Epithelial cell of esophagus (primary cell): ENCODE measurements at regions not wholly inside any gene's neighbourhood (a gene's known extent, or its start where the extent isn't known, plus 50 kb on each side); places are given as distances from the start of the nearest gene placed in this dataset.

Experiments
- DNase-seq: peaks from one replicate; pipeline ENCODE4 v3.0.0; 2010; ENCODE audit warnings: low read depth
- H3K4me3 ChIP-seq: 2 replicates; pipeline ENCODE4 v1.5.1; 2011; ENCODE audit warnings: mild to moderate bottlenecking, low read length, control low read depth
- CTCF ChIP-seq: IDR thresholded peaks from 2 replicates; pipeline ENCODE4 v1.5.1; 2011; ENCODE audit warnings: low read depth, mild to moderate bottlenecking, low read length, control low read depth, inconsistent platforms; ENCODE audit not compliant: insufficient read depth; ENCODE audit errors: missing control alignments

- no peak overlapping the region for H3K4me3 ChIP-seq
- no peak for DNase-seq
- TF ChIP-seq CTCF, result no peak
These were observed 1223.2 kb upstream of the ACVR2A start for GRCh38 chr2:146621656-146622055.

DNA sequence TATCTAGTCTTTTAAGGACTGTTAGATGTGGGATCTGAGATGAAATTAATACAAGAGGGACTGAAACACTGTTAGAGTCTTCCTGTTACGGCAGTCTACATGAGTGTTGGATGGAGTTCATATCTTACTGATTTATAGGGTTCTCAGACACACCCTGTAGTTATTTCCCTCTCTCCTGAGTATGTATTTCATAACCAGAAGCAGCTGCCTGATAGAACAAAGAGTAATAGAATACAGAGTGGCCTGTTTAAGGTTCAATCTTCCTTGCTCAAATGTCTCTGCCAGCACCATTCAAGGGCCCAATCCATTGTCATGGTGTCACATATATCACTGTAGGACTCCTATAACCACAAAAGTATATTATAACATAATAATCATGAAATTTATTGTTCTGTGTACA is 1229.1 kb upstream of the ACVR2A start:
- TF ChIP-seq CTCF, result no peak

DNA sequence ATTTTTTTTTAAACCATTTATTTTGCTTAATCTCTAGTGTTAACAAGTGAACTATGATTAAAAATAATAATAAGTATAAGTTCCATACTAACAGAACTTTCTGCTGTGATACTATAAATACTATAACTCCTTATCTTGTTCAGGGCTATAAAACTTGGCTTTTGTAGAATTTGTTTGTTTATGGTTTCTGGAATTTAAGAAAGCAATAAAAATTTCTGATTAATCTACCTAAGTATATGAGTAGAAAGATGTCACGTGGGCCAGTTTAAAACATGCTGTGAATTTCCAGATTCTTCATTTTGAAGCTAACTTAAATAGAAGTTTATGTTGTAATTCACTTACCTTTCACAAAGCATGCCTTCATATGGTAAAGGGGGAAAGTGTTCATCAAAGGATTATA is 1236.3 kb upstream of the ACVR2A start:
- DNase-seq, result no peak
- H3K4me3 ChIP-seq, result no peak overlapping the region
- TF ChIP-seq CTCF, result no peak

More for the DNA sequence above, 1229.1 kb upstream of the ACVR2A start:
- H3K4me3 ChIP-seq, result no peak overlapping the region
- DNase-seq, result no peak

- TF ChIP-seq CTCF, result no peak
- DNase-seq, result no peak
- no peak overlapping the region for H3K4me3 ChIP-seq
These were observed 1240.3 kb upstream of the ACVR2A start for GRCh38 chr2:146604521-146604920.

DNA sequence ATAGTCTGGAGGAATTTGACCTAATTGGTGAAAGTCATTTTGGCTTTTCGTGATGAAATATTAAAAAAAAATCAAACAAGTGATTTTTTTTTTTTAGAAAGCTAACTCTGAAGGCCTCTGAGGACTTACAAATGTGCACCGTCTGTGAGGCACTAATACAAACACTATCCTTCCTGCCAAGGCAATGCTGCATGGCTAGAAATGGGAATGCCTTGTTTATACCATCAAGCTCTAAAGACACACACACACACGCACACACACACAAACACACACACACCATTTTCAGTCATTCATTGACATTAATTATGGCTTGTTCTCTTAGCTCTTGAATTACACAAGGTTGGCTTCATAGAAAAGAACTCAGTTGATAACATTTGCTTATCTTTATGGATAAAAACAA is 1242.0 kb upstream of the ACVR2A start:
- no peak for DNase-seq
- H3K4me3 ChIP-seq, result no peak overlapping the region
- TF ChIP-seq CTCF, result no peak

- no peak overlapping the region for H3K4me3 ChIP-seq
- DNase-seq, result peak; percentile 36
- TF ChIP-seq CTCF, result no peak
These were observed 1242.4 kb upstream of the ACVR2A start for GRCh38 chr2:146602383-146602782.

- H3K4me3 ChIP-seq, result no peak overlapping the region
- no peak for DNase-seq
- TF ChIP-seq CTCF, result no peak
These were observed 1246.0 kb upstream of the ACVR2A start for GRCh38 chr2:146598791-146599190.
